PFSK-1 (cell line): ENCODE measurements at regions not wholly inside any gene's neighbourhood (a gene's known extent, or its start where the extent isn't known, plus 50 kb on each side); places are given as distances from the start of the nearest gene placed in this dataset.

Experiments used
- FOXP2 ChIP-seq: optimal IDR thresholded peaks from 2 replicates; pipeline ENCODE3; 2011; ENCODE audit warnings: borderline replicate concordance, control low read depth, inconsistent platforms; ENCODE audit not compliant: insufficient read depth; ENCODE audit errors: extremely low read length, extremely low read depth
- POLR2AphosphoS5 ChIP-seq: IDR thresholded peaks from 2 replicates; pipeline ENCODE4 v1.6.1; 2012; ENCODE audit warnings: low read depth, mild to moderate bottlenecking, control low read depth, low read length, moderate library complexity
- SIN3A ChIP-seq: IDR thresholded peaks from 2 replicates; pipeline ENCODE4 v1.6.1; 2012; ENCODE audit warnings: mild to moderate bottlenecking, low read length, moderate library complexity, borderline replicate concordance; ENCODE audit not compliant: insufficient read depth
- TAF1 ChIP-seq: IDR thresholded peaks from 2 replicates; pipeline ENCODE4 v1.6.1; 2012; ENCODE audit warnings: low read length, control low read depth, borderline replicate concordance; ENCODE audit not compliant: insufficient read depth
- TF ChIP-seq, protein P1 (sequence below), 2 experiments: IDR thresholded peaks; 2 replicates each; pipeline versions ENCODE4 v1.6.1 to v1.8.0; 2011 to 2012; ENCODE audit warnings: low read depth in 2 of 2, low read length in 2 of 2, control low read depth in 1 of 2, inconsistent platforms in 1 of 2, mild to moderate bottlenecking in 1 of 2, moderate library complexity in 1 of 2; ENCODE audit not compliant: insufficient read depth in 1 of 2

DNA sequence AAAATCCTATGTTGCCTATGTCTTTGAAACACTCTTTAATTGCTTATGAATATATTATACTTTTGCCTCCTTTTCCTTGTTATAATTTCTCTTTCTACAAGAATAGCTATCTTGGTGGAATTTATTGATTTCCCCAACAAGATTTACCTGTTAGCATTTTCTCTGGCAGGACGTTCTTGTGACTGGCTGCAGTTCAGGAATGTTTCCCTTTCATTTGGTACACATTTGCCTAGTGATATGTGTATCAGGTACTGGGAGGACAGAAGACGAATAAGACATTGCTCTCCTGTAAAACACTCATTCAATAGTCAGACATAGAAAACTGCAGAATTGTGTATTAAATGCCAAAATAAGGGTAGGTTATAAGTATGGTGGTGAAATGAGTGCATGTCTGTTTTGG, 279.9 kb downstream of the FAT3 start:
- TF ChIP-seq, protein P1, sequence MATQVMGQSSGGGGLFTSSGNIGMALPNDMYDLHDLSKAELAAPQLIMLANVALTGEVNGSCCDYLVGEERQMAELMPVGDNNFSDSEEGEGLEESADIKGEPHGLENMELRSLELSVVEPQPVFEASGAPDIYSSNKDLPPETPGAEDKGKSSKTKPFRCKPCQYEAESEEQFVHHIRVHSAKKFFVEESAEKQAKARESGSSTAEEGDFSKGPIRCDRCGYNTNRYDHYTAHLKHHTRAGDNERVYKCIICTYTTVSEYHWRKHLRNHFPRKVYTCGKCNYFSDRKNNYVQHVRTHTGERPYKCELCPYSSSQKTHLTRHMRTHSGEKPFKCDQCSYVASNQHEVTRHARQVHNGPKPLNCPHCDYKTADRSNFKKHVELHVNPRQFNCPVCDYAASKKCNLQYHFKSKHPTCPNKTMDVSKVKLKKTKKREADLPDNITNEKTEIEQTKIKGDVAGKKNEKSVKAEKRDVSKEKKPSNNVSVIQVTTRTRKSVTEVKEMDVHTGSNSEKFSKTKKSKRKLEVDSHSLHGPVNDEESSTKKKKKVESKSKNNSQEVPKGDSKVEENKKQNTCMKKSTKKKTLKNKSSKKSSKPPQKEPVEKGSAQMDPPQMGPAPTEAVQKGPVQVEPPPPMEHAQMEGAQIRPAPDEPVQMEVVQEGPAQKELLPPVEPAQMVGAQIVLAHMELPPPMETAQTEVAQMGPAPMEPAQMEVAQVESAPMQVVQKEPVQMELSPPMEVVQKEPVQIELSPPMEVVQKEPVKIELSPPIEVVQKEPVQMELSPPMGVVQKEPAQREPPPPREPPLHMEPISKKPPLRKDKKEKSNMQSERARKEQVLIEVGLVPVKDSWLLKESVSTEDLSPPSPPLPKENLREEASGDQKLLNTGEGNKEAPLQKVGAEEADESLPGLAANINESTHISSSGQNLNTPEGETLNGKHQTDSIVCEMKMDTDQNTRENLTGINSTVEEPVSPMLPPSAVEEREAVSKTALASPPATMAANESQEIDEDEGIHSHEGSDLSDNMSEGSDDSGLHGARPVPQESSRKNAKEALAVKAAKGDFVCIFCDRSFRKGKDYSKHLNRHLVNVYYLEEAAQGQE (IDR thresholded peaks at IDR 0.05; ENCODE audit: insufficient read depth in 1 of 2, low read depth in 2 of 2, low read length in 2 of 2), result no peak
- TF ChIP-seq TAF1 (no peak), POLR2AphosphoS5 (no peak), FOXP2 (no peak), SIN3A (no peak)

DNA sequence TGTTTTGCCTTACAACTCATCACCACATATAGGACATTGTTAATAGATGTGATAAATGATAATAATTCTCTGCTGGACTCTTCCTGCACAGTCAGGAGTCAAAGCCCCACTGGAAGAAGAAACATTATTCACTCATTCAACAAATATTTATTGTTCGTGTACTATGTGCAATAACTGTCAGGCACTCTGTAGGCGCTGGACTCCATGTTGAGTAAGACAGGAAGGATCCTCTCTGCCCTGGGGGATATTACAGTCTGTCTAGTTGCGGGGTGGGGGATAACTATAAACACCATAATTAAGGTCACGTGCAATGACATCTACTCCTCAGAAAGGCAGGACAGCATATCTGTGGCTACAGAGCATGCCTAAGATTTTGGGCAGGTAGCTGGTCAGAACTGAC, 281.1 kb downstream of the FAT3 start:
- TF ChIP-seq TAF1 (no peak), FOXP2 (no peak), POLR2AphosphoS5 (no peak), SIN3A (no peak)
- TF ChIP-seq, protein P1 (IDR thresholded peaks at IDR 0.05; ENCODE audit: insufficient read depth in 1 of 2, low read depth in 2 of 2, low read length in 2 of 2), result no peak

DNA sequence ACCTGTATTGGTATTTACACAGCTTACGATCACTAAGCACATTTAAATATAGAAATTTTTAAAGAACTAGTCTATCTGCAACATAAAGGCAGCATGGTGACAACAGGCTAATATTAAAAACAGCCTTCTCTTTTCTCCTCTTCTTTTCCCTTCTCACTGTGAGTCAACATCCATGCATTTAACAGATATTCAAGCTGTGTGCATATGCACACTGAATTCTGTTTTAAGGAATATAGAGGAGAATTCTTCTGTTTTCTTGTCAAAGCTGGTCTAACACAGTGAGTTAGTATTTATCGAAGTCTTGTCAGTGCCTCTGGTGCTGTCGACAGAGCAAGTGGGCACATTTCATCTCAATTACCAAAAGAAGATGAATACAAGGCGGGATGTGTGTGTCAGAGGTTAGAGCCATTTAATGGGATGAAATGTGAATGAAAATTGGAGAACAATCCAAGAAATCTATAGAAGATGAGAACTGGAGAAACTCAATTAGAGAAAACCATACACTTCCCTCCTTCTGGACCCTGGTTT, 282.3 kb downstream of the FAT3 start:
- TF ChIP-seq POLR2AphosphoS5 (no peak), TAF1 (no peak), SIN3A (no peak)
- TF ChIP-seq, protein P1 (IDR thresholded peaks at IDR 0.05; ENCODE audit: insufficient read depth in 1 of 2, low read depth in 2 of 2, low read length in 2 of 2), result no peak

DNA sequence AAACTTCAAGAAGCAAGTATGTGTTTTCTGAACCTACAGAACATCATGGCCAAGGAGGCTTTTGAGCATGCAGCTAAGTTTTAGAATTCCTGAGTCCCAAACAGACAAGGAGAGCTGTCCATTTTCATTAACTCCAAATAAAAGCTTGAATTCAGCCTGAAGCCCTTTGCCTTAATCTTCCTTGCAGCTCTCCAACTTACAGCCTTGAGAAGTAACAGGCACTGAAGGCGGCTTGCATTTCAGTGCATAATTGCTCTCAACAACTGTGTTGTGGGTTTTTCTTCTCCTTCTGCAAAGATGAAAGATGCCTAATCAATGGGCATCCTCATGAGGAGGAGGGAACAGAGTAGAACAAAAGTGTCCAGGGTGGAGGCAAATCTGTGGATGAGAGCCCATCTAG, 286.0 kb downstream of the FAT3 start:
- TF ChIP-seq, protein P1 (IDR thresholded peaks at IDR 0.05; ENCODE audit: insufficient read depth in 1 of 2, low read depth in 2 of 2, low read length in 2 of 2), result no peak
- TF ChIP-seq SIN3A, result no peak
- no peak for TF ChIP-seq POLR2AphosphoS5
- TF ChIP-seq TAF1, result no peak
- TF ChIP-seq FOXP2, result no peak
